GM12872 (cell line): ENCODE measurements at regions not wholly inside any gene's neighbourhood (a gene's known extent, or its start where the extent isn't known, plus 50 kb on each side); places are given as distances from the start of the nearest gene placed in this dataset.
A peak's percentile ranks its signal among the peaks of the same experiment; 100 is the strongest.

ENCODE experiments used
- TF ChIP-seq, protein P1 (sequence below): IDR thresholded peaks from 3 replicates; pipeline ENCODE4 v1.5.1; 2011; ENCODE audit warnings: low read depth, mild to moderate bottlenecking, low read length, moderate library complexity; ENCODE audit not compliant: insufficient read depth

DNA sequence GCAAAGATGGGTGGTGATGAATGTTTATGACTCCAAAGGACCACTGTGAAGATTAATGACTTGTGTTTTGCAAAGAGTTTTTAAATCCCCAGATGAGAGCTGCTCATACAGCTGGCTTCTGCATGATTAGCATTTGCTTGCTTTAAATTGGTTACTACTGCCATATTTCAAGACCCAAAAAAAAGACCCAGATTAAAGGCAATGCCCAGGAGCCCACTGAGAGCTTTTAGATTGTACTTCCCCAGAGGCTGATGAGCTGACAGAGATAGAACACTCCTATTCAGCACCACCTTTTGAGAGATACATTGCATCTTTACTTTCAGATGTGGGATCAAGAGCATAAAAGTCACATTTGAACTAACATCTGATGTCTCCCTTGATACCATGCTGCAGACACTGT is 142.0 kb downstream of the HNRNPD start:
- TF ChIP-seq, protein P1, sequence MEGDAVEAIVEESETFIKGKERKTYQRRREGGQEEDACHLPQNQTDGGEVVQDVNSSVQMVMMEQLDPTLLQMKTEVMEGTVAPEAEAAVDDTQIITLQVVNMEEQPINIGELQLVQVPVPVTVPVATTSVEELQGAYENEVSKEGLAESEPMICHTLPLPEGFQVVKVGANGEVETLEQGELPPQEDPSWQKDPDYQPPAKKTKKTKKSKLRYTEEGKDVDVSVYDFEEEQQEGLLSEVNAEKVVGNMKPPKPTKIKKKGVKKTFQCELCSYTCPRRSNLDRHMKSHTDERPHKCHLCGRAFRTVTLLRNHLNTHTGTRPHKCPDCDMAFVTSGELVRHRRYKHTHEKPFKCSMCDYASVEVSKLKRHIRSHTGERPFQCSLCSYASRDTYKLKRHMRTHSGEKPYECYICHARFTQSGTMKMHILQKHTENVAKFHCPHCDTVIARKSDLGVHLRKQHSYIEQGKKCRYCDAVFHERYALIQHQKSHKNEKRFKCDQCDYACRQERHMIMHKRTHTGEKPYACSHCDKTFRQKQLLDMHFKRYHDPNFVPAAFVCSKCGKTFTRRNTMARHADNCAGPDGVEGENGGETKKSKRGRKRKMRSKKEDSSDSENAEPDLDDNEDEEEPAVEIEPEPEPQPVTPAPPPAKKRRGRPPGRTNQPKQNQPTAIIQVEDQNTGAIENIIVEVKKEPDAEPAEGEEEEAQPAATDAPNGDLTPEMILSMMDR = no peak

- TF ChIP-seq, protein P1 = no peak
Observed at GRCh38 chr4:82230306-82230705, 143.5 kb downstream of the HNRNPD start.

DNA sequence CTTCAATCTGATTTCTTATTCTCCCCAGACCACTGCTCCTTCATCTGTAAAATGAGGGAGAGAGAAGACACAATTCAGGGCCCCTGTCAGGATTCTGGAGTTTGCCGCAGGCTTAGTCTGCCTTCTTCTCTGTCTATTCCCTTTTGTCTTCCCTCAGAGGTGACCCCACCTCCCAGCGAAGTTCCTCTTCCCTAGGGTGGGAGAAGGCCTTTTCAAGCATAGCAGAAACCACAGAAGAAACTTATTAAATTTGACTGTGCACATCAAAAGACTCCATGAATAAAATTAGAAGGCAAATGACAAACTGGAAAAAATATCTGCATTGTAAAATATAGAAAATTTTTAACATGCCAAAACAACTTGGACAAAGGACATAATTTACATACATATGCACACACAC is 148.8 kb downstream of the HNRNPD start:
- TF ChIP-seq, protein P1 = no peak

- TF ChIP-seq, protein P1 = no peak
Observed at GRCh38 chr4:82223715-82224114, 150.1 kb downstream of the HNRNPD start.

DNA sequence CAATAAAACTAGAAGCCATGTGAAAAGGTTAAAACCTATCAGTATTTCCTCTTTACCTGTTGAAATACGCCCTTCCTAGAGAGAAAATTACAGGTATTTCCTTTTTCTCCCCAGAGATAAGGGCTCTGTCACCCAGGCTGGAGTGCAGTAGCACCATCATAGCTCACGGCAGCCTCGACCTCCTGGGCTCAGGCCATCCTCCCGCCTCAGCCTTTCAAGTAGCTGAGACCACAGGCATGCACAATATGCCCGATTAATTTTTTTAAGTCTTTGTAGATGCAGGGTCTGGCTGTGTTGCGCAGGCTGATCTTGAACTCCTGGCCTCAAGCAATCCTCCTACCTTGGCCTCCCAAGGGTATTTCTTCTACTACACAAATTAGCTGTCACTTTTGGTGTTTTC is 154.4 kb downstream of the HNRNPD start:
- TF ChIP-seq, protein P1 = no peak

- TF ChIP-seq, protein P1 = peak; percentile 48; the same call in 2 of the 3 replicates
Observed at GRCh38 chr4:82217986-82218715, 155.6 kb downstream of the HNRNPD start.

DNA sequence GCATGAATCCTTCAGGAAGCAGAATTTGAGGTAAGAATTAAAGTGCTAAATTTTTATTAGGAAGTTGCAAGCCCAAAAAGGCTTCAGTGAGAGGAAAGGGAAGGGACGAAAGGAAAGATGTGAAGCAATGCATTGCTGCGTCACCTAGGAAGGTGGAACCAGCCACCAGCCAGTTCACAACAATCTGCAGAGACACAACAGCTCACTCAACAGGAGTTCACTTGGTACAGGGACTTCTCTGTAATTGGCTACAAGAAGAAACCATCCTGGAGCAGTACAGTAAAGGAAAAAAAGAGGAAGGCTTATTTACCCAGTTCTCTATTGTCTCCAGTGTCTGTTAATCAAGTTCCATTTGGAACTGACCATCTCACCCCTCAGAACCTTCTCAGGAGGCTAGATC is 157.6 kb downstream of the HNRNPD start:
- TF ChIP-seq, protein P1 = no peak
